Fibroblast of peridontal ligament (primary cell): ENCODE measurements at regions not wholly inside any gene's neighbourhood (a gene's known extent, or its start where the extent isn't known, plus 50 kb on each side); places are given as distances from the start of the nearest gene placed in this dataset.

Experiments used
- DNase-seq: peaks from one replicate; pipeline ENCODE4 v3.0.0-alpha.2; 2010; ENCODE audit errors: extremely low read depth

DNA sequence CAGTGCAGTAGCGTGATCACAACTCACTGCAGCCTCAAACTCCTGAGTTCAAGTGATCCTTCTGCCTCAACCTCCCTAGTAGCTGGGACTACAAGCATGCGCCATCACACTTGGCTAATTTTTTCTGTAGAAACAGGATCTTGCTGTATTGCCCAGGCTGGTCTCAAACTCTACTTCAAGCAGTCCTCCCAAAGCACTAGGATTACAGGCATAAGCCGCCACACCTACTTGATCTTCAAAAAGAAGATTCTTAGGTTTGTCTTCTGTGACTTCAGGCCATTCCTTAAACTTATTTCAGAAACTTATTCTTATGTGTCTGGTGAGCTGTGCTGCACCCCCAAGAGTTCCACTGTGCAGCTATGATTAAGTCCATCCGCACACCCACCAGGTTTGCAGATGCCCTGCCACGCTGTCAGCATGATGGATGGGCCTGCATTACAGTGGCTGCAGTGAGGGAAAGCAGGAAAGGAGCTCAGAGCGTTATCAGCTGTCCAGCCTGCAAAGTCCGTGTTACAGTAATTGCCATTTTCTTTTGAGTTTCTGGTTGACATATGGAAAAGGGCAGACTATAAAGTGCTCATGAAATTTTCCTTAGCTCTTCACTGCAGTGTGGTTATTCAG, 146.6 kb downstream of the AASDH start:
- no peak for DNase-seq

GRCh38 chr4:56238251-56238650, 149.0 kb downstream of the AASDH start:
- no peak for DNase-seq

DNA sequence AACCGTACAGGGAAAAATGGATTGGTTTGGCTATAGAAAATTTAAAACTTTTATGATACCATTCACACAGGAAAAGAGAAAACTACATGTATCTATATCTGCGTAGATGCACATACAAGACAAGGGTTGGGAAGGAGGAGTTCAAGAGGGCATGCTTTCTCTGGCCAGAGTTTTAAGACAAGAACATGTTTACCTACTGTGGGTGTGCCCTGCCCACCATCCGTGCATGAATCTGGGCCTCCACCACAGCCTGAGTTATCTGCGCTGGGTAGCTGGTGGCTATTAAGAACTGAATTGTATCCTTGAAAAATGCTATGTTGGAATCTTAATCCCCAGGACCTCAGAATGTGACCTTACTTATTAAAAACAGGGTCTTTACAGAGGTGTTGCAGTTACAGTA, 151.6 kb downstream of the AASDH start:
- no peak for DNase-seq

- no peak for DNase-seq
These were observed 152.3 kb downstream of the AASDH start for GRCh38 chr4:56235011-56235410.

DNA sequence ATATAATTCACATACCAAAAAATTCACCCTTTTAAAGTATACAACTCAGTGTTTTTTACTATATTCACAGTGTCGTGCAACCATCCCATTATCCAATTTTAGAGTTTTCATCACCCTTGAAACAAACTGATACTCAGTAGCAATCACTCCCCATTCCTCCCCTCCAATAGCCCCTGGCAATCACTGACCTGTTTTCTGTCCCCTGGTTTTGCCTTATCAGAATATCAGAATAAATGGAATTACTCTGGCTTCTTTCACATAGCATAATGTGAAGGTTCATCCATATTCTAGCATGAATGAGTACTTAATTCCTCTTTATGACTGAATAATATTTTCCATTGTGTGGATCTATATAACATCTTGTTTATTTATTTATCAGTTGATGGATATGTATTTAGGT, 153.2 kb downstream of the AASDH start:
- no peak for DNase-seq

- no peak for DNase-seq
These were observed 155.9 kb downstream of the AASDH start for GRCh38 chr4:56231410-56231809.

GRCh38 chr4:56229947-56230346, 157.3 kb downstream of the AASDH start:
- DNase-seq = no peak

DNA sequence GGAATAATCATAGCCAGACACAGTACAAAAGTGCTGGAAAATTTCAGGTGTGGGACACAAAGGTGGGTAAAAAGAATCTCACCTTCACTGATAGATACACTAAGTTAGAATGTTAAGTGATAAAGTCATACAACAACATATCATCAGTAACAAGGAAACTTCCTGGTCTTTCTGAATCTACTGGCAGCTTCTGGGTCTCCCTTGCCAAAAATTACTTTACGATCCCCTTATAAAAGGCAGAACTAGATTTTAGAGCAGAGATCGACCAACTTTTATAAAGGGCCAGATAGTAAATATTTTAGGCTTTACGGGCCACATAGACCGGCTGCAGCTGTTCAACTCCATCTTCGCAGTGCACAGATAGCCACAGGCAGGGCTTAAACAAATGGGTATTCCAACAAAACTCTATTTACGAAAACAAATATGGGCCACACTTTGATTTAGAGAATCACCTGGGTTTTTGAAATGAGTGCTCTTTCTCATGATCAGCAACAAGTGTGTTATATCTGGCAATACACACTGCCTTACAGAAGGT, 159.9 kb downstream of the AASDH start:
- no peak for DNase-seq

DNA sequence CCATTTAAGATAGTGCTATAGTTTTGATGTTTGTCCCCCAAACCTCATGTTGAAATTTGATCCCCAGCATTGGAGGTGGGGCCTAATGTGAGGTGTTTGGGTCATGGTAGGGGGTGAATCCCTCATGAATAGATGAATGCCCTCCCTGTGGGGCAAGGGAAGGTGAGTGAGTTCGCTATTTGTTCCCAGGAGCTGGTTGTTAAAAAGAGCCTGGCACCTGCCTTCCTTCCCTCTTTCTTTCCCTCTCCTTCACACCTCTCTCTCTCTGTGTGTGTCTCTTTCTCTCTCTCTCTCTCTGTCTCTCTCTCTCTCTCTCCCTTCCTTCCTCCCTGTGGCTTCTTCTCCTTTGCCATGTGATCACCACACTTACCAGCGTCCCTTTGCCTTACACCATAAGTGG, 160.7 kb downstream of the AASDH start:
- no peak for DNase-seq

DNA sequence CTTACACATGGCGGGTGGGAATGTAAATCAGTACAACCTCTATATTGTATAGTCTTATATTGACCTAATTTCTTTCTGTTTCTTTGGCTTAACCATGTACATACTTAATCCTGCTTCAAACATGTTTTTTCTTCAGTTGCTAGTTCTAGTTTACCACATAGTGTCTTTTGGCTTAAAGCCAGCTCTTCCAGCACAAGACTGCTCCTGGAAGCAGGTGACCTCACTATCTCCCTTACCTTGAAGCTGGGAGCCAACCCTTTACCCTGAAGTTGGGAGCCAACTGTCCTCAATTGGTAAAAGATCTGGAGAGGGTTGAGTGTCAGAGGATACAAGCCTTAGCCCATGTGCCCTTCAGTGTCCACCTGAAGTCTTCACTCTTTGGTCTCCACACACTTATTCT, 162.7 kb downstream of the AASDH start:
- no peak for DNase-seq

GRCh38 chr4:56222514-56222913, 164.8 kb downstream of the AASDH start:
- DNase-seq = no peak

- DNase-seq = no peak
These were observed 167.0 kb downstream of the AASDH start for GRCh38 chr4:56220261-56220660.

DNA sequence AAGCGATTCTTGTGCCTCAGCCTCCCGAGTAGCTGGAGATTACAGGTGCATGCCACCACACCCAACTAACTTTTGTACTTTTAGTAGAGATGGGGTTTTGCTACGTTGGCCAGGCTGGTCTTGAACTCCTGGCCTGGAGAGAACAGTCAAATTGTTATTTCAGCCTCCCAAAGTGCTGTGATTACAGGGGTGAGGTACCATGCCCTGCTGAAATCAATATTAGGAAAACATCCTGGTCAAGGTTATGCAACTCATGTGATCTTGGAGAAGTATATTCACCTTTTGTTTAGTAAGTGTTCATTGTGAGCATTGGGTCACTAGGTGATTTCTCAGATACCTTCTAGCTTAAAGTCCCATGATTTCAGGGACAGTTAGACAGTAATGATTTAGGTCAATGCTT, 167.8 kb downstream of the AASDH start:
- no peak for DNase-seq

- DNase-seq = no peak
These were observed 168.9 kb downstream of the AASDH start for GRCh38 chr4:56218230-56218895.

- no peak for DNase-seq
These were observed 169.9 kb downstream of the AASDH start for GRCh38 chr4:56217343-56217890.

- DNase-seq = no peak
These were observed 171.4 kb downstream of the AASDH start for GRCh38 chr4:56215901-56216300.

DNA sequence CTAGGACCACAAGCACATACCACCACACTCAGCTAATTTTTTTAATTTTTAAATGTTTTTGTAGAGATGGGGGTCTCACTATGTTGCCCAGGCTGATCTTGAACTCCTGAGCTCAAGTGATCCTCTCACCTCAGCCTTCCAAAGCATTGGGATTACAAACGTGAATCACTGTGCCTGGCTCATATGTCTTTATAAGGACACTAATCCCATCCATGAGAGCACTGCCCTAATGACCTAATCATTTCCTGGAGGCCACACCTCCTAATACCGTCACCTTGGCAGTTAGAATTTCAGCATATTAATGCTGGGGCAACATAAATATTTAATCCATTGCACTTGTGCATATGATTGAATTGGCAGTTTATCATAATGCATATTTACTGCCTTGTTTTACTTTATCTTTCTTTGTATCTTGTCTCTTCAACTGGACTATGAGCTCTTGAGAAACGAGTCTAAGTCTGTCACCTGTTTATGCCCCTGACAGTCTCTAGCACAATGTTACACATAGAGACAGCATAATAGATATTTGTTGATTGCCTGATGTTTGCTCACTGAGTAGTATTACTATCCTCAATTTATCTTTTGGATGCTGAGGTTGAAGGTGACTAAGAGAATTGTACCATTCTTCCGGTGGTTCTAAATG, 172.0 kb downstream of the AASDH start:
- DNase-seq = no peak

DNA sequence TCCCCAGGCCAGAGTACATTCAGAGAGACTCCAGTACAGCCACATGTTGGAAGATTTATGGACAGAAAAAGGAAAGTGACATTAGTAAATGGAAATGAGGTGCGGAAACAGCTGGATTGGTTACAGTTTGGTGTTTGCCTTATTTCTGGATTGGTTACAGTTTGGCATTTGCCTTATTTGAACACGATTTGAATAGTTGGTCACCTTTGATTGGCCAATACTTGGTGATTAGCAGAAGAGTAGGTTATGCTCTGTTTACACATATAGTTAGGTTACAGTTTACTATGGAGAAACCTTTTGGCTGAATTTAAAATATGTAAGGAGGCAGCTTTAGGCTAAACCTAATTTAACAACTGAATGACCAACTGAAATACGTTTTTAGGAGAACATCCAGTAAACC, 173.7 kb downstream of the AASDH start:
- DNase-seq = no peak

DNA sequence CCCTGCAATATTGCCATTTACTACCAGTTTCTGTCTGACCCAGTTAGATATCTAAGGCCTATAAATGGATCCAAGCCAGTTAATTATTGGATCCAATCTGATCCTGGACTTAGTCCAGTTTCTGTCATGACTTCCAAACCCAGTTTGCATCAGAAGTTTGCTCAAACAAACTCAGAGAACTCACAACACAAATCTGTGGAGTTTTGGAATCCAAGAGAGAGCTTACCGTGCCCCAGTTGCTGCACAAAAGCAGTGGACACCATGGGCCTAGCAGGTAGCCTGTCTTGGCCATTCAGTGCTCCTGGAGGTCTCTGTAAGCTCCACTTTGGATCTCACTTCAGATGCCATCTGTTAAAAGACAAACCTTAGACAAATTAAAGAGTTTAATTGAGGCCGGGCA, 174.5 kb downstream of the AASDH start:
- no peak for DNase-seq

DNA sequence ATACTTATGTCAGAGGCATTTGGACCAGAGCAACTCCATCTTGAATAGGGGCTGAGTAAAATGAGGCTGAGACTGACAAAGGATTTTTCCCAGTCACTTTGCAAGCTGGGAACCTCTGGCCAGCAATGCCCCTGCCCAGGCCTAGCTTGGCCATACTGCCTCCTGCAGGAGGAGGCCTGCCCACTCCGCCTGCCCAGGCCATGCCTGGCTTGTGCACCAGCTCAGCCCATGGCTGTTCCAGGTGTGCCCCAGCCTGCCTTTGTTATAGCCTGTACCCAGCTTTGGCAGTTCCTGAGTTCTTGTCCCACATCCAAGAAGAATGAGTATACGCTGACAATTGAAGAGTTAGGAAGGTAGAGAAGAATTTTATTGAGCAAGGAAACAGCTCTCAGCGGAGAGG, 176.1 kb downstream of the AASDH start:
- DNase-seq = no peak

GRCh38 chr4:56210397-56210796, 176.9 kb downstream of the AASDH start:
- DNase-seq = no peak

DNA sequence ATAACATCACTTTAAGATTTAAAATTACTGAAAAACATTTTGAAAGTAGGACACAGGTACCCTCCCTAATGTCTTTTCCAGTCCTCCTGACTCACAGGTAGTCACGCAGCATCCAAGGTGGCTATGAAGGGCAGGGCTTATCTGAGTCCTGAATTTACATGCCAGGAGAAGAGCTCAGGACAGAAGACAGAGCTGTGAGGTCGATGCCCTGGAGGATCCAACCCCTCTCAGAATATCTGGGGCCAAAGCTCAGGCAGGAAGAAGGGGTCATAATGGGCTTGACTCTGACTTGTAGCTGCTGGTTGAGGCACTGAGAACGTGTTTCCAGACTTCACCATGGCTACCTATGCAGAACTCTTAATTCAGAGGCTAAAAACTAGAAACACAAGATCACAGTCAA, 177.5 kb downstream of the AASDH start:
- DNase-seq = no peak

DNA sequence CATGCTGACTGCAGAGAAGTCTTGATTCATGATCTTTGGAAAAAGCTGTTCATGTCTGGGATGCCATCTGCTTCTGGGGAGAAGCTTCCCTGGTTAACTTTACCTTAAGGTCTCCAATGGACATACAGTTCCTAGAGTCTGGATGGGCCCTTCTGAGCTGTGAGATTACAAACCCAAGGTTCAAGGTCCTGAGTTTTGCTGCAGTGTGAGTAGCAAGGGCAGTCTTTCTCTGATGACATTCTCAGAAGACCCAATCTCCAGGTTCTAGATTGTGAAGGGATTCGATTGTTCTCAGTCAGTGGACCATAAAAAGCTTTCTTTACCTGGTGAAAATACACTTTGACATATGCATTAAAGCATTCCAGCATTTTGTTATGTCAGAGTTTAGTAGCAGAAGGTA, 179.2 kb downstream of the AASDH start:
- no peak for DNase-seq
